UCSD-AML1 (cell line): ENCODE measurements at regions not wholly inside any gene's neighbourhood (a gene's known extent, or its start where the extent isn't known, plus 50 kb on each side); places are given as distances from the start of the nearest gene placed in this dataset.
"Not testable (repeated sequence)": the region's sequence is repeated elsewhere in the genome, so short reads cannot be mapped to it uniquely, and the experiment has no call there.

ENCODE experiments used
- DNase-seq: peaks from one replicate; lab custom pipeline; 2025; ENCODE audit not compliant: unreplicated experiment; lab: John Stamatoyannopoulos, UW

DNA sequence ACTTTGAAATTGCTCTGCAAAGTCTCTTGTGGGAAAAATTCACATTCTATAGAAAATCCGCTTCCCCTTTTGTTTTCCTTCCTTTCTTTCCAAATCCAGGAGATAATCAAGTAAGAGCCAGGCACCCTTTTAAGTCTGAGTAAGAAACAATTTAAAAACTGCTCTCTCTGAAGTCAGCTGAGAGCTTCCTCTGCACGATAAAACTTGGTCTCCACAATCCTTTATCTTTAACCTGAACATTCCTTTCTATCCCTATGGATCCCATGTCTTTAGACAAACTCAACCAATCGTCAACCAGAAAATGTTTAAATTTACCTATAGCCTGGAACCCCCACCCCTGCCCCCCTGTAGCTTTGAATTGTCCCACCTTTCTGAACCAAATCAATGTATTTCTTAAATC, 1723.6 kb upstream of the AGA start:
- no peak for DNase-seq

DNA sequence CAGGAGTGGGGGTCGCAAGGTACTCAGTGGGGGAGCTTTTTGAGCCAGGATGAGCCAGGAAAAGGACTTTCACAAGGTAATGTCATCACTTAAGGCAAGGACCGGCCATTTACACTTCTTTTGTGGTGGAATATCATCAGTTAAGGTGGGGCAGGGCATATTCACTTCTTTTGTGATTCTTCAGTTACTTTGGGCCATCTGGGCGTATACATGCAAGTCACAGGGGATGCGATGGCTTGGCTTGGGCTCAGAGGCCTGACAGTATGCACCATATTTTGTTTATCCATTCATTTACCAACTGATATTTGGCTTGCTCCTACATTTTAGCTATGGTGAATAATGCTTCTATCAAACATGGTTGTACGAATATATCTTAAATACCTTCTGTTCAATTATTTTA, 1728.1 kb upstream of the AGA start:
- DNase-seq: not testable (repeated sequence)

DNA sequence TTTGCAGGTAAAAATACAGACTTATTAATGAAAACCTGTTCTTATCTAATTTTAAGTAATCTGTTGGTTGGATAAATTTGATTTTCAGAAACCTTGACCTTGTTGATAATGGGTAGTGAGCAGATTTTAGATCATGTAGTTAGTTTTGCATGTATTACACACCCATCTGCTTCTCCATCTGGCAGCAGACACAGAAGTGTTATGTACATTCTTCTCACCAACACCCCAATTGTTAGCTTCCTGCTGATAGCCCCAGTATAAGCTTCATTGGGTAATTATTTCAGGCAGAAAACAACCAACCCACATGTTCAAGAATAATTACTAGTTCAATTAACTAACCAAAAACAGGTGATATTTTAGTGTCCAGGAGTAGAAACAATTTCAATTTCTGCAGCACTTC, 1740.5 kb upstream of the AGA start:
- DNase-seq: no peak

DNA sequence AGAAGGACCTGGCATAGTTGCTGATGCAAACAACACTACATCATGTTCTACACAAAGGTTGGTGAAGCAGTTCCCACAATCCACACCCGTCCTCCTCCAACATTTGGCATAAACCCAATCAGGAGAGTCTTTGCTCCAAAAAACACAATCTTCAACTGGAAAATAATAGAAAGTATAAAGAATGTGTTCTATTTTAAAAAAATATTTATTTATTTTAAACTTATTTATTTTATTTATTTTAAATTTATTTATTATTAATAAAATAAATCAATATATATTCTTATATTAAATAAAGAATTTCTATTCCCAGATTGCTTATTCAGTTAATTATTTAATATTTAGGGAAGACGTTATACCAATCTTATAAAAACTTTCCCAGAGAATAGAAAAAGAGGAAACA, 1753.7 kb upstream of the AGA start:
- no peak for DNase-seq

DNA sequence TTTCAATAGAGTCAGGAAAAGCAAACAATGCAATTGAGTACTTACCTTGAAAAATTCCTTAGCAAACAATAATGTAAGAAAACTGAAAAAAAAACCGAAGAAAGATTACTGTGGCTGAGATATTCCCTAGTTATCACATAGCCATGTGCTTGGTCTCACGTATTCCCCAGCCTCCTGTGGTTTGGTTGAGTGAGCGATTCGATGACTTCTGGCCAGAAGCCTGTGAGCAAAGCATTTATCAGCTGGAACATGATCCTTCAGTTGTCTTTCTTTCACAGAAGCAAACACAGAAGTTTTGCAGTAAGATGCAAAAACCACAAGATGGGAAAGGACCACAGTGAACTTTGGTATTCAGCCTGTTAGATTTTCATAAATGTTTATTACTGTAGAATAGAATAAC, 1754.3 kb upstream of the AGA start:
- no peak for DNase-seq

DNA sequence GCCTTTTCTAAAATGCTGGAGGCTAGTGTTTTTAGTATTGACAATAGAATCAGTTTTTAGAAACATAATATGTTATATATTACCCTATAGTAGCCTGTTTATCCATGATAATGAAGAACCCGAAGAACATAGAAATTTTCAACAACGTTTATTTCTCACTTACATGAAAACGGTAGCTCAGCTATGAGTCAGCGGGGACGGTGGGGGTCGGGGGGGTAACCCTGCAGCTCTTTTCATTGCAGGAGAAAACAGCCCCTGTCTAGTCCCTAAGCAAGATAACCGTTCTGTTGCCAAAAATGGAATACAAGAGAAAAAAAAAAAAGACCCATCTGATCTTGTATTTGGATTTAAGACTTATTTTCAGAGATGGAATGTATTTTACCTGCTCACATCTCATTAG, 1758.4 kb upstream of the AGA start:
- DNase-seq: no peak

DNA sequence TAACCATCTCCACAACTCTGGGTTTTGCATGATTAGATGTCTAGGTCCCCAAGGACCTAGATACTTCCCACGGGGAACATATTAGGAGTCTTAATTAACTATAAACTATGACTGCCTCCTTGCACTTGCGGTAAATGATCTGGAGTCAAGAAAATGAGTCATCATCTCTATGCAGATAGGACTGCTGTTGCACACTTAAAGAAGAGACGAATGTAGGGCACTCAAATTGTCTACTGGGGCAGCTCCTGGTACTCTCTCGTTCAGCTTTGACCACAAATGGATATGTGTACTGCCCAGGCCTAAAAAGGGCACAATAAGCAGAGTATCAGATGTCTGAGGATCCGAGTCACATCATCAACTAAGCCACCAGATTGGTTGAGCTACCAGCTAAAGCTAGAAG, 1783.4 kb upstream of the AGA start:
- DNase-seq: no peak

DNA sequence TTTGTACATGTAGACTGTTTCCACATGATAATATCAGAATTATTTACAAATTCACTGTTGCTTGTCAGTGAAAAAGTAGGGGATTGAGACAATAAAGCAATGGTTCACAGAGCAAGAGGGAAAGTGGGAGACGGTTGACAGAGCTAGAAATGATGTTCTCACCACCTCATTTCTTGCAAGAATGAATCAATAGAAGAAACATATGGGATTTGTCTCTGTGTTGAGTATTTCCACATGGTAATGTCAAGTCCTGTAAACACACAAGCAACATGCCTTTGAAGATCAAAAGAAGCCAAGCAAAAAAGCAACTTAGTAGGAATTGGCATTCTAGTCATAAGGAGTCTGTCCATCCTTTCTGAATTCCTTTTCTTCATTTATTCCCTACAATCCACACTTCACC, 1806.6 kb upstream of the AGA start:
- no peak for DNase-seq

DNA sequence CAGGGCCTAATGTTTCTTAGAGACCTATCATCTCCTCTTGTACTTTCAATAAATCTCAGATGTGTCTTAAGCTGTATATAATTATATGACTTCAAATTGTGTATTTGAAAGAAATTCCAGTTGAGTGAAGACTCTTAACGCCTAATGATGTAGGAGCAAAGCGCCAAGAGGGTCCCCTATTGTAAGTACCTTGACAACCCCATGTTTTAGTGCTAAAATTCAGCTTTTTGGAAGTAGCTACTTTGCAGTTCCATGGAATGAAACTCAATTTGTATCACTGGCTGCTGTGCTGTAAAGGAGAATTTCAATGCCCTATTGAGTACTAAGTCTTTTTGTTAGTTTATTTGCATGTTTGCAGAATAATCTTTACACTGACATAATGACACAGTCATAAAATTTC, 1826.6 kb upstream of the AGA start:
- no peak for DNase-seq

DNA sequence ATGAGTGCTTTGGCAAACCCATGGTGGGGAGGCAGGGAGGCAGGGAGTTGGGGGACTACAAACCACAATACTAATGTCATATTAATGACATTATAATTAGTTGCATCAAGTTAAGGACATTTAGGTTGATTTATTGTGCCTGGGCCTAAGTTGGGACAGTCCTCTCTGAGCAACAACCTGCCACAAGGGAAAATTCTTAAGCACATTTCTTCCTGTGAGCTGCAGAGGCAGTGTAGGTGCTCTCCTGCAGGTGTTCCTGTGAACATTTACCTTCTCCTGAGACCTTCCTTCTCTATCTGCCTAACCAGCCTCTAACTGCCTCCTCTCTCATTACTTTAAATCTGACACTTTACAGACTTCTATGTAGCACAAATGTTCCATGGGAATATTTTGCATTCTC, 1830.0 kb upstream of the AGA start:
- DNase-seq: no peak

DNA sequence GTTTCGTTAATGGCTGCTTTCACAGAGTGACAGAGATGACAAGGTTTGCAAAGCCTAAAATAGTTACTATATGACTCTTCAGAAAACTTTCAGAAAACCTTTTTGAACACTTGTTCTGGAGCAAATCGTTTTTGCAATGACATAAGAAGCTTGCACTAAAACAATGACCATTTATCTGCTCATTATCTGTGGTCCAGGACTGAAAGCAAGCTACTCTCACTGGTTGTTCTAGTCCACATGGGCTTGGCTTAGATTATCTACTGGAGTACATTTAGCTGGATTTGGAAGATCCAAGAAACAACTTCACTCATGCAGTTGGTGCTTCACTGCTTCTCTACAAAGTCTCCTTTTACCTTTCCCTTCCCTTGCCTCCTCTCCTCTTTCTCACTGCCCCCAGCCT, 1836.4 kb upstream of the AGA start:
- no peak for DNase-seq

DNA sequence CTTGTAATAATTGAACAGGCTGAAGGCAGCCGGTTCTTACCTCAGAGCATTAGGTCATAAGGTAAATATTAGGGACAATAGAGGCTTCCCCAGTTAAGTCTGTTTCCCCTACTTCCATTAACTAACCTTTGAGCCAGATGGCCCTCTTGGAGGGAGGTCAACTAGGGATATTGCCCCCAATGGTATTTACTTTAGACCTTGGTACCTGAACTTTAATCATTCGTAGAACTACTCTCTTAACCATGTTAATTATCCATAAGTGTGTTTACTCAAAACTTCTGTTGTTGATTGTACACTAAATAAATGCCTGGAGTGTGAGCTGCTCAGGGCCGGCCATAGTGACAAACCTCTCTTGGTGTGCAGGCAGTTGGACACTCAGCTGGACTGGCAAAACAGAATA, 1843.5 kb upstream of the AGA start:
- no peak for DNase-seq

DNA sequence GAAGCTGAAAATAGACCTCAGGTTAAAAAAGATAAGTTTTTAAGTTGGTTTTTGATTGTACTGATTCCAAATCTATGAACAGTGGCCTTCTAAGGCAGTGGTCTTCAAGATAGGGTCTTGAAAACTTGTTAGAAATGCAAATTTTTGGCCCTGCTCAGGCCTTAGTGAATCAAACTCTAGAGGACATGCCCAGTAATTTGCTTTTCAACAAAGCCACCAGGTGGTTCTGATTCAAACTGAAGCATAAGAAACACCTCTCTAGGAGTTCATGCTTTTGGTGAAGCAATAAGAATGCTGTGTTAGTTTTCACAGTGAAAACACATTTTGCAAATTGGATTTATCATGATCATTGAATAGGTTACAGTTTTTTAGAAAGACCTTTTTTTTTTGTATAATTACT, 1849.4 kb upstream of the AGA start:
- no peak for DNase-seq

DNA sequence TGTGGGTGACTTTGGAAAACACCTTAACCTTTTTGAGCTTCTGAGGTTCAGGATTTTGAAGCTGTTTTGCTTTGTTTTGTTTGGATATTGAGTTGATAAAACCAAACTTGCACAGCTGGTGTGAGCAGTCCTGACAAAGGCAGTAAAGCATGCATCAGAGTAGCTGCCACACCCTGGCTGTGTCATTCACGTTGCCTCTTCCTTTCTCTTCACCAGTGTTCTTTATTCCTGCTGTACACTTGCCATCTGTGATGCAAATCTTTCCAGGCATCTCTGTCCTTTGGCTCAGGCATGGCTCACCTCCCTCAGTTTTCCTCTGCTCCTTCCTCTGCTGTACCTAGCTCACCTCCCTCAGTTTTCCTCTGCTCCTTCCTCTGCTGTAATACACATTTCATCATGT, 1850.2 kb upstream of the AGA start:
- DNase-seq: no peak

DNA sequence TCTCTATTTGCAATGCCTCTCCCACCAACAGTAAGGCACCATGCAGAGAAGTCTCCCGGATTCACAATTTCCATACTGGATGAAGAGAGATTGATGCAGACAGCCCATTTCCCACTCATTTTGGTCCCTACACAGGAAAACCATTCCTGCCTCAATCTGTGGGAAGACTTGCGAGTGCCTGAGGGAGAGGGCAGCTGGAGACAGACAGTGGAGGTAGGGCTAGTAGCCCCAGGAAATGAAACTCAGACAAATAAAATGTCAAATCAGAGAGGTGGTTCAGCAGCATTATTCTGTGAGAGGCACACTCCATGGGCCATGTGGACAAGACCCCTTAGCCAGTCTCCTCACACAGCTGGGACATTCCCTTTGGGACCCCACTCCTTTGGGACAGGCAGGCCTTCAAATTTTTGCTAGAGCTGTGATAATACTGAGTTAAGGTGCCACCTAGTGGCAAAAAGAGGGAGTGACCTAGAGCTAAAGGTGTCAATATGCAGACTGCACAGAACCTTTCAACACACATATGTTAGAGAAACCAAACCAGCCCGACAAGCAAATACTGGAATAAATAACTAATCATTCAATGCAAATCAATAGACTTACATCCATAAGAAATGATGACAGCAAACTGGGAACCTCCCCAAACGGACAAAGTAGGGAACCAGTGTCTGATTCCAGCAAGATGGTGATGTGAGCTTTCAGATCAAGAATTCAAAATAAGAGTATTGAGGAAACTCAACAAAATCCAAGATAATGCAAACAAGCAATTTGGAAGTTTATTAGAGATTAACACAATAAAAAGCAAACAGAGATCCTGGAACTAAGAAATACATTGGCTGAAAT, 1865.3 kb upstream of the AGA start:
- peak; percentile 12 for DNase-seq

DNA sequence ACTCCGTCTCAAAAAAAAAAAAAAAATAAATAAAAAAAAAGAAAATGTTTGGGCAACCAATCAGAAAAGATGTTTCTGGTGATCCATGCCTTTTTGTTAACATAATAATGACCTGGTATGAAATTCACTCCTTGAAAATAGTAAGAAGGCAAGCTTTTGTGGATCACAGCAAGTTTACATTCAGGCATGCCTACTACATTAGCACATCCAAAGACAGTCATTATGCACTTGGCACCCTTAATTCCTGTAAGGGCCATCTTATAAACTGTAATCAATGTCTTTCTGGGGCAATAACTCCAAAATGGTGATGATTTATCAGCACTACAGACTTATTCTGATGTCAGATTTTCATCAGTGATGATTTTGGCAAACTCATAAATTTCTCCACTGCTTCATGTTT, 1871.6 kb upstream of the AGA start:
- DNase-seq: no peak

DNA sequence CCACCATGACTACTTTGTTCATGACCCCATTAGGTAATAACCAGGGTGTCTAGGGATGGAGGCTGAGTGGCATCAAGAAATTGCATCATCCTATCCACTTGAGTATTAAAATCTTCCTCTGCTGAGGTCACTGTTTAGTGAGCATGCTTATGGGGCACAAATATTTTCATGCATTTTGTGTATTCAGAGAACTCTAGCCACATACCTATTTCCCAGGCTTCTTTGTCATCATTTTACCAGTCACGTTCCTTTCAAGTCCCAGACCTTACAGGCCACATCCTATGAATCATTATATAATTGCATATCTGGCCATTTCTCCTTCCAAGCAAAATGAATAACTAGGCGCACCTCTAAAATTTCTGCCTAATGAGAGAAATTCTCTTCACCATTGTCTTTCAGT, 1882.9 kb upstream of the AGA start:
- DNase-seq: no peak

DNA sequence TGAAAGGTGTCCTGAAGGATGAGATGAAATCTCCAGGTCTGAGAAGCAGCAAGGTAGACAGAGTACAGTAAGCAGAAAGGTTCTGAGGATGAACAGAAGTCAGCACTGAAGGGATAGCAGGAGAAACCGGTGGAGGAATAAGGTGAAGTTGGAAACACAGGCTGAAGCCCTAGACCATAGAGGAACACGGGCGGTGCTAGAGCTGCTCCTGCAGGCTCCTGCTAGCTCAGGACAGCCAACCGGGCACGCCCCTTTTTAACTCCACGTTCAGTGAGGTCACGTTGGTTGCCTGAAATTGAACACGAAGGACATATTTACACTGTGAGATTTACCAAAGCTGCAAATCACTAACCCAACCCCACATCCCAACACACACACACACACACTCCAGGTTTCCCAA, 1886.4 kb upstream of the AGA start:
- DNase-seq: no peak

DNA sequence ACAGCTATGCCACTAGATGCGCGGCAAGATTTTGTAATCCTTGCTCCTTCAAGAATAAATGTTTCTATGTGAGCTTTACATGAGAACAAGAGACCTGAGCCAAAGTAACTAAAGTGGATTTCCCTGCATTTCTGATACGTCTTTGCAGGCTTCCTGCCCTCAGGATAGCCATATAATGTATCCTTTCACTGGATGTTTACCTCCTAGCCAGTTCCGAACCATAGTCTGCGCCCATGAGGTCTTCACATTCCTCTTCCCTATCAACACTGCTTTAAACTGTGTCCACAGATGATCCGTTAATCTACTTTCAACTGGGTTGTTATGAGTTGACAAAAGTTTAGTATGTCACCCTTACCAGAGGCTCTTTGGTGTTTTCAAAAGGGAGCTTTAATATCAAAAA, 1889.1 kb upstream of the AGA start:
- DNase-seq: no peak

DNA sequence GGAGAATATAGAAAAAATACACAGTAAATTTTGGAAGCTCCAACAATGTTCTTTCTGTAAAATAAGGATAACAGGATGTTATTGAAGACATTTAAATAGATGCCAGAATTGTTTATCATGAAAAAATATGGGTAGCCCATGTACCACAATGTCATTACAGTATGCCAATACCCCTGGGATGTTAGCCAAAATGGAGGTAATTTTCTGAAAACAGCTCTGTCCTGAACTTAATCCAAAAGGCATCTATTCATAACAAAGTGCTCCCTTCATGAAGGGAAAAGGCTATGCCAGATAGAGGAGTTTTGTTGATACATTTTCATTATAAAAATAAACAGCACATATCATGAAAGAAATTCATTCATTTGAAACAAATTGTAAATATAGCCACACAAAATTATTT, 1902.6 kb upstream of the AGA start:
- no peak for DNase-seq

DNA sequence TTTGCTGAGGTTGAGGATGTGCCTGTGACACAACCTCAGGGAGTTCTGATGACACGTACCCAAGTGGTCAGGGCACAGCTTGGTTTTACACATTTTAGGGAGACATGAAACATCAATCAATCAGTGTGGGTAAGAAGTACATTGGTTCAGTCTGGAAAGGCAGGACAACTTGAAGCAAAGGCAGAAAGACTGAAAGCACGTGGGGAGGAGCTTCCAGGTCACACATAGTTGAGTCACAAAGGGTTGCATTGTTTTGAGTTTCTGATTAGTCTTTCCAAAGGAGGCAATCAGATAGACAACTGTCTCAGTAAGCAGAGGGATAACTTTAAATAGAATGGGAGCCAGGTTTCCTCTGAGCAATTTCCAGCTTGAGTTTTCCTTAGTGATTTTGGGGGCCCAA, 1910.0 kb upstream of the AGA start:
- DNase-seq: no peak

DNA sequence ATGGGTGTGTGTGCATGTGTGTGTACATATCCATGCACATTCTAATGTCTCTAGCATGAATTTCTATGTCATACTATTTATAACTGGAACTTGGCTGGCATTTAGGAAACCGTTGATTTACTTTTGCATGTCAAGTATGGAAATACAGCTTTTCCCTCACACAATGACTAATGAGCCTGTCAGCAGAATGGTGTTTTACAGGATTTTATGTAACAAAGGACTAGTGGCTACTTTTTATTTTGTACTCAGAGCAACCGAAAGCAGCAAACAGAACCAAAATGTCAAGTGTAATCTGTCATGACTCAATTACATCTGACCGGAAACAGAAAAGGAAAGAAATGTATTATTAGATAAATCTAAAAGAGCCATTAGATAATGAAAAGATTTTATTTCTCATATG, 1911.5 kb upstream of the AGA start:
- no peak for DNase-seq

DNA sequence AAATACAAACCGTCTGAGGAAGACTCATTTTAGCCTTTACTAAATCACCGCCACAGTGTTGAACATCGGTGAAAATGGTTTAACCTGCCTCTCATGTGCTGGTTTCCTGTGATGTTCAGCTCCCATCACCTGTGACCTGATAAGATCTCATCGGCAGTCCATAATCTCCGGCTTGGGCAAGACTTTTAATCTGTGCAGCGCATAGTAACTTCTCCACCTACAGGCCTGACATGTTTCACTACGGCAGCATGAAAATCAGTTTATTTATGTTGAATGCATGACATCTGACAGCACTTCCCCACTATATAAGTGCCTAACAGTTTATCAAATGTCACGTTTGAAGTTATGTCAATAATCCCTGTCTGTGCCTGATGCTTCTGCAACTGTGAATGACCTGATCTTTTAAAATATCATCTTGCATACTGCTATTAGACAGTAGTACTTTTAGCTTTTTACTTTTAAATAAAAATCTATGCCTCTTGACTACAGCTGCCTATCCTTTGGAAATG, 1919.8 kb upstream of the AGA start:
- no peak for DNase-seq
